Bronchial epithelial cell (primary cell): ENCODE measurements at regions not wholly inside any gene's neighbourhood (a gene's known extent, or its start where the extent isn't known, plus 50 kb on each side); places are given as distances from the start of the nearest gene placed in this dataset.
"Not testable (repeated sequence)": the region's sequence is repeated elsewhere in the genome, so short reads cannot be mapped to it uniquely, and the experiment has no call there.

ENCODE experiments used
- DNase-seq: peaks from one replicate; pipeline ENCODE4 v3.0.0-alpha.2; 2010; ENCODE audit warnings: low read depth
- FAIRE-seq: peaks from 2 replicates; lab custom pipeline; 2011; peaks lifted over from hg19 to GRCh38; lab: Jason Lieb, UNC
- H3K27me3 ChIP-seq: 2 replicates; pipeline ENCODE4 v1.5.1; 2011; ENCODE audit warnings: low read length; ENCODE audit not compliant: control insufficient read depth, insufficient read depth
- H3K36me3 ChIP-seq: 2 replicates; pipeline ENCODE4 v1.5.1; 2011; ENCODE audit warnings: low read length; ENCODE audit not compliant: control insufficient read depth, insufficient read depth
- H3K4me3 ChIP-seq: 2 replicates; pipeline ENCODE4 v1.5.1; 2011; ENCODE audit warnings: mild to moderate bottlenecking, low read depth, low read length, control low read depth
- TF ChIP-seq, protein P1 (sequence below): IDR thresholded peaks from 2 replicates; pipeline ENCODE4 v1.5.1; 2011; ENCODE audit warnings: mild to moderate bottlenecking, moderate library complexity, low read length, control low read depth, inconsistent platforms; ENCODE audit not compliant: insufficient read depth, severe bottlenecking

DNA sequence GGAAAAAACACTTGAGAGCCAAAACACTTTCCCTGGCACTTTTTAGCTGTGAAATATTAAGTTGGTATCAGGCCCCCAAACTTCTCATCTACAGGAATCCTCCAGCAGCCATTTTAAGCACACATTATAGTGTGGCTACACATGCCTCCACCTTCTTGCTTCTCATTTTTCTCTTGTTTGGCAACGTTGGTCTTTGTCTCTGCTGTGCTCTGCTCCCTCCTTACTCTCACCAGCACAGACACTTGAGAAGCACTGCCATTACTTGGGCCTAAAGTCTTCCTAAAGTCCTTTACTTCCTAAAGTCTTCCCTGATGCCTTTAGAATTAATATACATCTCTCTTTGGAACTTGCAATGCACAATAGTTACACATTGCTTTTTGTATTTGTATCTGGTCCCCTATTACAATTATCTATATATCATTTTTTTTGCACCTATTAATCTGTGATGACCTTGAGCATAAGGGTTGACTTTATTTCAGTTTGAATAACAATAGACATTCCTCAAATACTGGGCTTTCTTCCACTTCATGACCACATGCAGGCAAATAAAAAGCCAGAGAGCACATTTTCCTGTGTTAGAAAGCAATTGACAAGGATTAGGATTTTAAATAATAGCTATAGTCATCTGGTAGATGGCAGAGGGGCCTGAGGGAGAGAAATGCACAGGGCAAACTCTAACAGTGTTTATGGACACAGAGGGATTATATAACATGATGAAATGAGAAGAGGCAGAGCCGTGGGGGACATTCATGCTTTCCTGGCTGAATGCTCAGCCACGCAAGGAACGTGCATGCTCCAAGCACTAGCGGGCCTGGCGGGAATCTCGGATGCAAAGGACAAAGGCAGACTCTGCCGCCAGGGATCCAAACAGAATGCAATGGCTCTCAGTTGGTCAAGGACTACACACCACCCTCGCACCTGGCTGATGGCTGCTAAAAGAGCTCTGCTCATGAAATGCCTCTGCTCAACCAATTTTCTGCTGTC is 99.3 kb downstream of the CDC14C start:
- Histone ChIP-seq H3K36me3 (no peaks in the 10 kb centered on the region), H3K27me3 (no peaks in the 10 kb centered on the region), H3K4me3 (no peak overlapping the region)
- FAIRE-seq = no peak
- TF ChIP-seq, protein P1, sequence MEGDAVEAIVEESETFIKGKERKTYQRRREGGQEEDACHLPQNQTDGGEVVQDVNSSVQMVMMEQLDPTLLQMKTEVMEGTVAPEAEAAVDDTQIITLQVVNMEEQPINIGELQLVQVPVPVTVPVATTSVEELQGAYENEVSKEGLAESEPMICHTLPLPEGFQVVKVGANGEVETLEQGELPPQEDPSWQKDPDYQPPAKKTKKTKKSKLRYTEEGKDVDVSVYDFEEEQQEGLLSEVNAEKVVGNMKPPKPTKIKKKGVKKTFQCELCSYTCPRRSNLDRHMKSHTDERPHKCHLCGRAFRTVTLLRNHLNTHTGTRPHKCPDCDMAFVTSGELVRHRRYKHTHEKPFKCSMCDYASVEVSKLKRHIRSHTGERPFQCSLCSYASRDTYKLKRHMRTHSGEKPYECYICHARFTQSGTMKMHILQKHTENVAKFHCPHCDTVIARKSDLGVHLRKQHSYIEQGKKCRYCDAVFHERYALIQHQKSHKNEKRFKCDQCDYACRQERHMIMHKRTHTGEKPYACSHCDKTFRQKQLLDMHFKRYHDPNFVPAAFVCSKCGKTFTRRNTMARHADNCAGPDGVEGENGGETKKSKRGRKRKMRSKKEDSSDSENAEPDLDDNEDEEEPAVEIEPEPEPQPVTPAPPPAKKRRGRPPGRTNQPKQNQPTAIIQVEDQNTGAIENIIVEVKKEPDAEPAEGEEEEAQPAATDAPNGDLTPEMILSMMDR = no peak
- no peak for DNase-seq

DNA sequence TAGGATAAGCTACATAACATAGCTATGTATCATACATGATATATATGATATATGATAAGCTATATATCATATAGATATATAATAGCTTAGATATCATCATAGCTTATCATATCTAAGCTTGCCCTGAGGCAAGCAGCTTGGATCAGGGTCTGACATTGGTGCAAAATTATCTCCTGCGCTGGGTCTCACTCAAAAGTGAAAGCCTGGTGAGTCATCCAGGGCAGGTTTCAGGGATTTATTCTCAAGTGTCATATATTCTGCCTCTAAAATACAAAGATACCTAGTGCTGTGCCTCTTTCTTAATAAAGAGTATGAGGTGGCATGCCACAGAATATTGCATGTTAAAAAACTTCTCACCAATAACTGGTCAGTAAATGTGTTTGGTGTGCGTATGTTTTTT is 105.9 kb downstream of the CDC14C start:
- no peaks in the 10 kb centered on the region for H3K36me3 ChIP-seq
- no peak for DNase-seq
- TF ChIP-seq, protein P1 = no peak
- FAIRE-seq = no peak
- H3K27me3 ChIP-seq = no peaks in the 10 kb centered on the region
- H3K4me3 ChIP-seq = no peak overlapping the region

DNA sequence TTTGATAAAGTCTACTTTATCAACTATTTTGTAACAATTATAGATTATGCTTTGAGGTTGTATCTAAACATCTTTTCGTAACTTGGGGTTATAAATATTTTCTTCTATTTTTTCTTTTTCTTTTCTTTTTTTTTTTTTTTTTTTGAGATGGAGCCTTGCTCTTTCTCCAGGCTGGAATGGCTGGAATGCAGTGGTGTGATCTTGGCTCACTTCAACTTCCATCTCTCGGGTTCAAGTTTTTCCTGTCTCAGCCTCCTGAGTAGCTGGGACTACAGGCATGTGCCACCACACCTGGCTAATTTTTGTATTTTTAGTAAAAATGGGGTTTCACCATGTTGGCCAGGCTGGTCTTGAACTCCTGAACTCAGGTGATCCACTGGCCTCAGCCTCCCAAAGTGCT is 108.8 kb downstream of the CDC14C start:
- not testable (repeated sequence) for H3K4me3 ChIP-seq, DNase-seq, FAIRE-seq, H3K36me3 ChIP-seq, H3K27me3 ChIP-seq

DNA sequence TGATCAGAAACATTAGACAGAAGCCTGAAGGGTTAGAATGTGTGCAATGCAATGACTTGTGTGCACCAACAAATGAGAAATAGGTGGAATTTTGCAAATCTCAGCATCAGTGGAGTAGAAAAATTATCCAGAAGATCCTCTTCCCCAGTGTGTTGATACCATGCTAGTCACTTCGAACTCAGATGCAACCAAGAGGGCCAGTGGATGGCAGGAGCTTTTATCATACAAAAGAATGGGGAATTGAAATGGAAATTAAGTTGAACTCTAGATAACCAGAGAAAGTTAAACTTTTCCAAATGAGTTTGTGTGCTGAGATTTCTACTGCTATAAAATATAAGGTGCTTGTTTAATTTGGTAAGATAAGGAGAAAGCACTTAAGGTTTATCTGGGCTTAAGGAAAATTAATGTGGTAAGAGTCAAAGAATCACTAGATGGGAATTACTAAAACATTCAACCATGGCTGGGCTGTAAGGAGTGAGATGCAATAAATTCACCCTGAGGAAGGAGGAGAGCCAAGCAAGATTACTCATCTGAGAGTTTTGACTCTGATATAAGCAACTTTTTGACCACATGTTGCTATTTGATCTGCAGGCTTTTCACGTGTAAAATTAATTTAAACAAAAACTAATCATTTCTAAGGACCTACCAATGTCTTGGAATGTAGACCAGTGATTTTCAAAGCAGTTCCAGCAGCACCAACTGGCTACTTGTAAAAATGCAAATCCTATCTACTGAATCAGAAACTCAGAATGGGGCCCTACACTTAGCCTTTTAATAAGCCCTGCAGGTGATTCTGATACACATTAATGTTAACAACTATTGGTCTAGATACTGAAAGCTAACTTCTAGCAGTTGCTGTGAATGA is 113.2 kb downstream of the CDC14C start:
- no peak for DNase-seq
- TF ChIP-seq, protein P1 = no peak
- no peak for FAIRE-seq
- Histone ChIP-seq H3K27me3 (no peaks in the 10 kb centered on the region), H3K36me3 (no peaks in the 10 kb centered on the region), H3K4me3 (no peak overlapping the region)

DNA sequence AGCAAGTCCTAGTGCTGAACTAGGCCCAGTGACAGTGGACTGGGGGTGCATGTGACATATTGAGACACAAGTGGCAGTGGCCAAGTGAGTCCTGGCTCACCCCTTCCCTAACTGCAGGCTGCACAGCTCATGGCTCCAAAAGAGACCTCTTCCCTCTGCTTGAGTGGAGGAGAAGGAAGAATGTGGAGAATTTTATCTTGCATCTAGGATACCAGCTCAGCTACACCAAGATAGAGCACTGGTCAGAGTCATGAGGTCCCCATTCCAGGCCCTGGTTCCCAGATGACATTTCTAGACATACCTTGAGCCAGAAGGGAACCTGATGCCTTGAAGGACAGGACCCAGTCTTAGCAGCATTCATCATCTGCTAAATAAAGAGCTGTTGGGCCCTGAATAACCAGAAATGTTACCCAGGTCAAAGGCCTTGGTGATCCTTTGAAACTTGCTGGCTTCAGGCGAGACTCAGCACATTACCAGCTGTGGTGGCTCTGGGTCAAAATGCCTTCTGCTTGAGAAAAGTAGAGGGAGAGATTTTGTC is 114.5 kb downstream of the CDC14C start:
- H3K36me3 ChIP-seq = no peaks in the 10 kb centered on the region
- no peak overlapping the region for H3K4me3 ChIP-seq
- no peak for FAIRE-seq
- H3K27me3 ChIP-seq = no peaks in the 10 kb centered on the region
- no peak for DNase-seq
- TF ChIP-seq, protein P1 = no peak

DNA sequence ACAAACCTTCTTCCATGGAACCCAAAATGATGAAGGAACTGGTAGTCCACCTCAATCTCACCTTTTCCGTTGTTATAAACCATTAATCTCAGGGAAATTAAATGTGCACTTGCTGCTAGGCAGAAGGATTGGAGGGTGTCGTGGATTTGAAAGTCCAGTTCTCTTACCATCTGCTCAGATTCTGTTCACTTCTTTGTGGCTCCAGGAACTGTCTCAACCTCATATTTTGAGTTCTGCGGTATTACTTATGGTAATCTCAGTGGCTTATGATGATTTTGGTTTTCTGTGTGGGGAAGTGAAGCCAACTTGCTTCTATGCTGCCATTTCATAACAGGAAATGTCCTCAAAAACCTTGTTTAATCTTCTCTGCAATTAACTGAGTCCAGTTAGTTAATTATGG is 136.4 kb downstream of the CDC14C start:
- FAIRE-seq = no peak
- Histone ChIP-seq H3K36me3 (no peaks in the 10 kb centered on the region), H3K27me3 (no peaks in the 10 kb centered on the region), H3K4me3 (no peak overlapping the region)
- TF ChIP-seq, protein P1 = no peak
- no peak for DNase-seq
